ENCODE measurements at regions not wholly inside any gene's neighbourhood (a gene's known extent, or its start where the extent isn't known, plus 50 kb on each side); places are given as distances from the start of the nearest gene placed in this dataset.

GRCh38 chr2:129880971-129881370 is 98.5 kb upstream of the RAB6C start:
- no peak for DNase-seq (ENCODE audit: low spot score, unreplicated experiment)
- Mint-ChIP-seq H3K9me3 (ENCODE audit: low read depth) (no peaks in the 10 kb centered on the region), H3K4me3 (ENCODE audit: low read depth) (no peak overlapping the region), H3K27me3 (peaks cover 15% of the 10 kb centered on the region), H3K27ac (no peak overlapping the region), H3K36me3 (ENCODE audit: insufficient read depth) (no peaks in the 10 kb centered on the region), H3K4me1 (ENCODE audit: low read depth) (peaks cover 10% of the 10 kb centered on the region)
- TF ChIP-seq CTCF (IDR thresholded peaks at IDR 0.05; ENCODE audit: unreplicated experiment): no peak

GRCh38 chr2:129881786-129882396 is 97.6 kb upstream of the RAB6C start:
- no peaks in the 10 kb centered on the region for H3K9me3 Mint-ChIP-seq (ENCODE audit: low read depth)
- no peaks in the 10 kb centered on the region for H3K36me3 Mint-ChIP-seq (ENCODE audit: insufficient read depth)
- H3K27me3 Mint-ChIP-seq: peaks cover 15% of the 10 kb centered on the region
- DNase-seq (ENCODE audit: low spot score, unreplicated experiment): no peak
- no peak for TF ChIP-seq CTCF (IDR thresholded peaks at IDR 0.05; ENCODE audit: unreplicated experiment)
- H3K27ac Mint-ChIP-seq: no peak overlapping the region
- H3K4me3 Mint-ChIP-seq (ENCODE audit: low read depth): no peak overlapping the region
- H3K4me1 Mint-ChIP-seq (ENCODE audit: low read depth): peaks cover 4% of the 10 kb centered on the region

GRCh38 chr2:129882476-129882875 is 97.0 kb upstream of the RAB6C start:
- DNase-seq (ENCODE audit: low spot score, unreplicated experiment): peak; percentile 5
- TF ChIP-seq CTCF (IDR thresholded peaks at IDR 0.05; ENCODE audit: unreplicated experiment): no peak
- no peaks in the 10 kb centered on the region for H3K9me3 Mint-ChIP-seq (ENCODE audit: low read depth)
- H3K27ac Mint-ChIP-seq: no peak overlapping the region
- H3K4me1 Mint-ChIP-seq (ENCODE audit: low read depth): peaks cover 4% of the 10 kb centered on the region
- no peak overlapping the region for H3K4me3 Mint-ChIP-seq (ENCODE audit: low read depth)
- no peaks in the 10 kb centered on the region for H3K36me3 Mint-ChIP-seq (ENCODE audit: insufficient read depth)
- H3K27me3 Mint-ChIP-seq: peaks cover 16% of the 10 kb centered on the region

GRCh38 chr2:129883121-129883520 is 96.3 kb upstream of the RAB6C start:
- Mint-ChIP-seq H3K4me1 (ENCODE audit: low read depth) (peaks cover 4% of the 10 kb centered on the region), H3K36me3 (ENCODE audit: insufficient read depth) (no peaks in the 10 kb centered on the region), H3K9me3 (ENCODE audit: low read depth) (no peaks in the 10 kb centered on the region), H3K27me3 (peaks cover 18% of the 10 kb centered on the region), H3K4me3 (ENCODE audit: low read depth) (no peak overlapping the region), H3K27ac (no peak overlapping the region)
- TF ChIP-seq CTCF (IDR thresholded peaks at IDR 0.05; ENCODE audit: unreplicated experiment): no peak
- DNase-seq (ENCODE audit: low spot score, unreplicated experiment): peak; percentile 3

GRCh38 chr2:129884221-129884786 is 95.2 kb upstream of the RAB6C start:
- no peaks in the 10 kb centered on the region for H3K36me3 Mint-ChIP-seq (ENCODE audit: insufficient read depth)
- H3K9me3 Mint-ChIP-seq (ENCODE audit: low read depth): no peaks in the 10 kb centered on the region
- no peak overlapping the region for H3K4me3 Mint-ChIP-seq (ENCODE audit: low read depth)
- H3K4me1 Mint-ChIP-seq (ENCODE audit: low read depth): peaks cover 3% of the 10 kb centered on the region
- no peak for TF ChIP-seq CTCF (IDR thresholded peaks at IDR 0.05; ENCODE audit: unreplicated experiment)
- DNase-seq (ENCODE audit: low spot score, unreplicated experiment): peak; percentile 8
- no peak overlapping the region for H3K27ac Mint-ChIP-seq
- peaks cover 22% of the 10 kb centered on the region for H3K27me3 Mint-ChIP-seq
